Heart left ventricle (tissue), 13 donors: ENCODE measurements at regions not wholly inside any gene's neighbourhood (a gene's known extent, or its start where the extent isn't known, plus 50 kb on each side); places are given as distances from the start of the nearest gene placed in this dataset.

ENCODE experiments used
- CTCF ChIP-seq, 12 donors: fragments of 200-600 bp; sonication (generic) in 4 of 12; IDR thresholded peaks; one replicate each; pipeline versions ENCODE4 v1.5.0 to v1.8.0; 2018 to 2022; ENCODE audit warnings: antibody characterized with exemption in 12 of 12, mild to moderate bottlenecking in 5 of 12
- POLR2A ChIP-seq, 2 donors: fragments of 450-650 bp; IDR thresholded peaks; one replicate each; pipeline ENCODE4 v1.6.1; 2017; ENCODE audit warnings: antibody characterized with exemption in 2 of 2, mild to moderate bottlenecking in 2 of 2, moderate library complexity in 2 of 2
- donor health status: ischemic (EF 13 %, LVEDD 7.1; RV severe dilation, severe dysfunction).
- donor health status: DM: no; HTN: yes; CAD: no.
- donor health status: DM: no; HTN: no; CAD: no.
- donor health status: ischemic (EF 25% LVEDD 6.9; RV normal size, moderate dysfunction).
- donor health status: ischemic (EF 25% LVEDD 5.7; RV mildly dilated, moderate dysfunction).
- donor health status: ischemic (EF 35%, LVEDD 5.7; RV mildly dilated, moderate dysfunction).
- donor health status: nonischemic (EF 11% LVEDD 7.7; RV severe dilation, severe dysfunction).
- donor health status: DM: yes; HTN: yes; CAD: no.
- donor health status: PGD.
- donor health status: ischemic (EF 29% LVEDD 5.4; RV normal size, mild dysfunction).
- donor health status: nonischemic (EF 23%, LVEDD 6.1; RV moderate dilation, normal function).

- TF ChIP-seq CTCF (IDR thresholded peaks at IDR 0.05) (no peak), POLR2A (IDR thresholded peaks at IDR 0.05) (no peak)
Measured at GRCh38 chr3:11716573-11717290, 73.0 kb upstream of the VGLL4 start.
